NCI-H1694 treated with DMSO at 0.1 percent for 48 hours (cell line): ENCODE measurements at regions not wholly inside any gene's neighbourhood (a gene's known extent, or its start where the extent isn't known, plus 50 kb on each side); places are given as distances from the start of the nearest gene placed in this dataset.

Experiments
- DNase-seq: peaks from one replicate; lab custom pipeline; 2025; lab: John Stamatoyannopoulos, UW

DNA sequence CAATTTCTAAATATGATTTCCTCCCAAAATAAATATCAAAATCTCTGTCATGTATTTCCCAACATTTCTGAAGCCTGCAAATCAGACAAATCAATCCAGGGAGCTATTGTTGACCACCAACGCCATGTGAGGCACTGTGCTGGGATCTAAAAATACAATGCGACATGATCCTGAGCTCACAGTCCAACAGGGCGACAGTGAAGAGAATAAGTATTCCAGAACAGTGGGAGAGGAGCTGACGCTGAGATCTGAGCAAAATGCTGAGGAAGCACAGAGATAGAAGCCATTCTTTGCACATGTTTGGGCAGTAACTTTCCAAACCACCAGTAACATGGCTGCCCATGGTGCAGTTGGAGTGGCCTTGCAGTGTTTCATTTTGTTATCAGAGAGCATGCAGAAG, 412.5 kb downstream of the LRATD1 start:
- no peak for DNase-seq

DNA sequence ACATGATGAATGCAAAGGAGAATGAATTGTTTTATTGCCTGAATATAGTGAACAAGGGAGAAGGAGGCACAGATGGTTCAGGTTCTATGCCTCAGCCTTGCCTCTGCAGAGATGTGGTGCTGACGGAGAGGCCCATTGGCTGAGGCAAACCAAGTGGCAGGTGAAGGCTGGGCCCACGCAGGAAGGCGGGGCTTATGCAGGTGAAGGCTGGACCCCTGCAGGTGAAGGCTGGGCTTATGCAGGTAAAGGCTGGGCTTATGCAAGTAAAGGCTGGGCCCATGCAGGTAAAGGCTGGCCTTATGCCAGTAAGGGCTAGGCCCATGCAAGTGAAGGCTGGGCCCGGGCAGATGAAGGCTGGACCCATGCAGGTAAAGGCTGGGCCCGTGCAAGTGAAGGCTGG, 414.7 kb downstream of the LRATD1 start:
- no peak for DNase-seq

DNA sequence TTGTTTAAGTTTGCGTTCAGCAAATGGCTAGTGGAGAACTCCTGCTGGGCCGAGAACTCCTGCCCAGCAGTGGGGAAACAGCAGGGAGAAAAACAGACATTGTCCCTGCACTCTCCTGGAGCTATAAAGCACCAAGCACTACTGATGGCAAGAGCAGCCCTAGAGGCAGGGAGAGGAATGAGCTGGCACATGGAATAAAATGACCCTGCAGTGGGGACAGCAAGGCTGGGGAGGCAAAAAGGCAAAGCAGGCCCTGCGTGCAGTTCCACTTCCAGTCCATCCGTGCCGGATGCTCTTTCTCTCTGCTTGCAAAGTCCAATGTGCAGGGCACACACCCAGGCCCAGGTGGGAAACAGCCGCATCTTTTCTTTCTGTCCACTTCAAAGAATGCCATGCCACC, 415.5 kb downstream of the LRATD1 start:
- no peak for DNase-seq

DNA sequence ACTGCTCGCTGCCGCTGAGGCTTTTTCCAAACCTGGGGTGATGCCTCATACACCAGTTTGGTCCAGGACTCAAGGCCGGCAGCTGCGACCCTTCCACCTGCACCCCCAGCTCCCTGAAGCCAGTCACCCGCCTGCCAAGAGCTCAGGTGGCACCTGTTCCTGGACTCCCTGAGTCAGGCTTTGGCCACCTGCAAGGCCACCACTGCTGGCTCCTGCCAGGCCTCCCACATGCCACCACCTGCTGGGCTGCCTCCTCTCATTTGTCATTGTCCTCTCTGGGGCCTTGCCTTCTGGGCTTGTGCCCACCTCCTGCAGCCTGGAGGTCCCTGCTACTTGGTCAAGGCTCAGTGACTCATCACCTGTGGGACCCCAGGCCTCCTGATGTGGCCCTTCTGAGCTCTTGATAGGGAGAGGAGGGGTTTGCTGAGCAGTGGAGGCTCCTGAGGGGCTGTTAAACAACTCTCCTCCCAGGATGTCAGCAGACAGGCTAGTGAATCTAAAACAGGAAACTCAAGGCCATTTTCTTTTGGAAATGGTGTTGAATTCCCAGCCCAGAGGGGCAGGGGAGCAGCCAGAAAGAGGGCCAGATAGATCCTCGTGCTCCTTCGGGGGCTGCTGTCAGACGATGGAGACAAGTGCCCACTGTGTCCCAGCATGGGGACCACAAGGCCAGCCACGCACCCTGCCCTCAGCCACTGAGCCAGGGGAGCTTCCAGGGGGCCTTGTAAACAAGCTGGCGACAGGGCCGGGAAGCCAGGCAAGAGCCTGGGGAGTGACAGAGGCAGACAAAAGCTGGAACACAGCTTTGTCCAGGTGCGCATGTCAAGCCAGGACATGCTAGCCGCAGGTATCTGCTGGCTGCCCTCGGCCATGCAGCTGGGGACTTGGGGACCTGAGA, 416.8 kb downstream of the LRATD1 start:
- DNase-seq, result no peak

DNA sequence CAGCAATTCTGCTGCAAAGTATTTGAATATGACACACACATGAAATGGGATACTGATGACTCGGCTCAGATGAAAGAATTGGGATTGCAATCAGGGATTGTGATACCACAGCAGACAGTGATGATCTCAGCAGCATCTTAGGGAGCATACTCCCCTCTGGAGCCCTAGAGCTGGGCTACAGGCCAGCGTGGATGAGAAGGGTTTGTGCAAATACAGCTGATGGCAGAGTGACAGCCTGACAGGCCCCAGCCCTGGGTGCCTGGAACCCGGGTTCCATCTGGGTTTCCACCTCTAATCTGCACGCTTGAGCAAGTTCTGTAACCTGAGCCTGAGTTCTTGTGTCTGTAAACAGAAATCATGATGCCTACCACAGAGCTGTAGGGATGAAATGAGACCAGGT, 418.0 kb downstream of the LRATD1 start:
- peak; percentile 99 for DNase-seq

DNA sequence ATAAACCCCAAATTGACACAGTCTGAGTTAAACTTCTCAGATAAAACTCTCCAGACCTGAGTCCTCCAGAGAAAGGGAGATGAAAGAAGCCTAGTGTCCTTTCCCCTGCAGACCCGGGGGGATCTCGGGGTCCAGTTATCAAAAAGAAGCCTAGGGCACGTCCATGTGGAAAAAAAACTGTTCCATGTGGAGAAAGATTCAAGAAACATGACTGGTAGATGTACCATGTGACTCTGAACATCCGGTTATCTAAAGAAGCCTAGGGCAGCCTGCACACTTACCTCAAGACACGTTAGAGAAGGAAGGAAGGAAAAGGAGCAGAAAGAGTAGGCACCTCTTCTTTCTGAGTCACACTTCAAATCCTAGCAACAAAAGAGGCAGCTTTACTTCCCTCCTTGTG, 421.0 kb downstream of the LRATD1 start:
- no peak for DNase-seq

DNA sequence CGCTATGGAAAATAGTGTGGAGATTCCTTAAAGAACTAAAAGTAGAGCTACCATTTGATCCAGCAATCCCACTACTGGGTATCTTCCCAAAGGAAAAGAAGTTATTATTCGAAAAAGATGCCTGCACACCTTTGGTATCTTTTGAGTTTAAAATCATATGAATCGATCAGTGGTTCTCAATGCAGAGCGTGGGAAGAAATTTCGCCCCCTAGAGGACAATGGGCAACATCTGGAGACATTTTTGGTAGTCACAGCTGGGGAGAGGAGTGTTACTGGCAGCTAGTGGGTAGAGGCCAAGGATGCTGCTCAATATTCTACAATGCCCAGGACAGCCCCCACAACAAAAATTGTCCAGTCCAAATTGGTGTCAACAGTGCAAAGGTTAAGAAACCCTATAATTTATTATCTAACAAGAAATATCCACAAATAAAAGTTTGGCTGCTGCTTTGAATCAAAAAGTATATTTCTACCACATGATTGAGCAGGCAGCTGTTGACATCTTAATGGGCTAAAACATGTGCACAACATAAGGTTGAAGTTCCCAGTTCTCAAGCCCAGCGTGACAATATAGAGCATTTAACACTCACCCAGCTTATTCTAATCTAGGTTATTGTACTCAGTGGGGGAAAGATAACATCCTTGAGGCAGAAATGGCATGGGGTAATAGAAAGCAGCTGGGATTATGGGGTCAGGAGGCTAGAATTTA, 425.7 kb downstream of the LRATD1 start:
- peak; percentile 27 for DNase-seq

DNA sequence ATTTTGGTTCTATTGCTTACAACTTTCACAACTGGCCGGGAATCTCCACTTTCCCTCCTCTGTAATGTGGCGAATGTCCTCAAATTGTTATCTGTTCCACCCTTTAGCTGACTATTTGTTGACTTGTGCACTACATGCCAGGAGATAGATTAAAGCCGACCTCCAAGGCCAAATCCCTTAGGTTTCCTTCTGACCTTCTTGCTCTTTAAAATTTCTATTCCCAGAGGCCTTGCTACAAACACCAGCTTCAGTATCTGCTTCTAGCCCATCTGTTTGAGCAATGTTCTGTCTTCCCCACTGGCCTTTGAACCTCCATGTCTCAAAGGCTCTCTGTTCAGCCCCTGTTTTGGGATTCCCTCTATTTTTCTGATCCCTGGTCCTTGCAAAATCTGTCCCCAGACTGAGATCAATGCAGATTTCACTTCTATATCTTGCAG, 426.2 kb downstream of the LRATD1 start:
- no peak for DNase-seq

DNA sequence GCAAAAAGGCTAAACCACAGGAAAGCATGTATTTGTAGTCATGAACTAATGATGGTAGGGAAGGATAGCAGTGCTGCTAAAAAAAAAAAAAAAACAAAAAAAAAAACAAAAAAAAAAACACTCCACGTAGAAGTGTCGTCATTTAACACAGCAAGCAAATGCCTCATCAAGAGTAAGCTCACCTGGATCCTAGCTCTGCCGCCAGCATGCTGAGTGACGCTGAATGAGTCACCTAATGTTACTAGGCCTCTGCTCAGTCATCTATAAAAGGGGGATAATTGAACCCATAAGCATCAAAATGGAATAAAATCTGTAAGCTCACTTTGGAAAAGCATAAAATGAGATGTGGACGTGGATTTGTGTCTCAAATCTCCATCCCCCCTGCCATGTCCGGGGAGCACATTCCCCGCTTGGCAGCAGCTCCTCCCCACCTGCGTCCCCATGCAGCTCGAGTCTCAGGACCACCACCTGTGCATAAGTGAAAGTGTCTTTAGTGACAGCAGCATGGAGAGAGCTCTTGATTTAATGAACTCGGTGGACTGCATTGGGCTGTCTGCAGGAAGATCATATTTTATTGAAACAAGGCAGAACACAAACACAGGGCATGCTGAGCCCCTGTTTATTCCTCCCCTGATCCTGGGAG, 427.5 kb downstream of the LRATD1 start:
- no peak for DNase-seq

DNA sequence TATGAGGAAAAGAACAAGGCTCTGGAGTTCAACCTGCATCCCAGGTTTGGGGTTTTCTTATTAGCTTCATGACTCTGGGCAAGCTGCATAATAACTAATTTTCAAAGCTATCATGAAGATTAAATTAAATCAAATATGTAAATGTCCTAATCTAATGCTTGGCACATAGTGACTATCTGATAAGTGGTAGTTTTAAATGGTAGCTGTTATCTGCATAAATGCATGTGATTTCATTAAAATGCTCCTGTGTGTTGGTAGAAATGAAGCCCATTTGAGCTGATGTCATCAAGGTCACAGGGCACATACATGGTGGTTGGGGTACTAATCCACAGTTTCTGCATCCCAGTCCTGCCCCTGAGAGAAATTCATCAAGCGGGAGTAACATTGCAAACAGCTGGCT, 428.8 kb downstream of the LRATD1 start:
- DNase-seq, result no peak

DNA sequence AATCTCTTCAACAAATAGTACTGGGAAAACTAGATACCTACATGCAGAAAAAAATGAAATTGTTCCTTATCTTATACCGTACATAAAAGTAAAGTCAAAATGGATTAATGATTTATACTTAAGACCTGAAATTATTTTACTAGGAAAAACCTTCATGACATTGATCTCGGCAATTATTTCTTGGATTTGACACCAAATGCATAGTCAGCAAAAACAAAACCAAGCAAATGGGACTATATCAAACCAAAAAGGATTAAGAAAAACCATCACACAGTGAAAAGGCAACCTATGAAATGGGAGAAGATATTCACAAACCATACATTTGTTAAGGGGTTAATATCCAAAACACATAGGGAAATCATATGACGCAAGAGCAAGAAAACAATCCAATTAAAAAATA, 433.6 kb downstream of the LRATD1 start:
- DNase-seq, result no peak

DNA sequence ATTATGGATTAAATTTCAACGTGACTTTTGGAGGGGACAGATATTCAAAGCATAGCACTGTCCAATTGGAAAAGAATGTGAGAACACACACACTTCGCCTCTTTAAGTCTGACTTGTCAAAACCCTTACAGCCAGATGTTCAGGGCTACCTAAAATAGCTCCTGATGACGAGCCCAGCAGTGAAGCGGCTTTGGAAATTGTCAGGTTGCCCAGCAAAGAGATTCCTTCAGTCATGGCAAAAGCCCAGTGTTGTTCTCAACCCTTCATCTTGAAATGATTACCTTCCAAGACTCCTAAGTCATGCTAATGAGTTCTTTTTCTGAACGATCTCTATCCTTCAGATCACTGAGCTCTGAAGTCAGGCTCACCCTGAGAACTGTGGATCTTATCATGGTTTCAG, 436.6 kb downstream of the LRATD1 start:
- no peak for DNase-seq

DNA sequence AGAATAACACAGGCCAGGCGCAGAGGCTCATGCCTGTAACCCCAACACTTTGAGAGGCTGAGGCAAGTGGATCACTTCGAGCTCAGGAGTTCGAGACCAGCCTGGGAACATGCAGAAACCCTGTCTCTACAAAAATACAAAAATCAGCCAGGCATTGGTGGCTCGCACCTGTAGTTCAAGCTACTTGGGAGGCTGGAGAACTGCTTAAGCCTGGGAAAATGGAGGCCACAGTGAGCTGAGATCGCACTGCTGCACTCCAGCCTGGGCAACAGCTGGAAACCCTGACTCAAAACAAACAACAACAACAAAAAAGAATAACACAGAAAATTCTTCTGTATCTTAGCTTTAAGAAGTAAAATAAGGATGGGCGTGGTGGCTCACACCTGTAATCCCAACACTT, 440.3 kb downstream of the LRATD1 start:
- DNase-seq, result no peak

DNA sequence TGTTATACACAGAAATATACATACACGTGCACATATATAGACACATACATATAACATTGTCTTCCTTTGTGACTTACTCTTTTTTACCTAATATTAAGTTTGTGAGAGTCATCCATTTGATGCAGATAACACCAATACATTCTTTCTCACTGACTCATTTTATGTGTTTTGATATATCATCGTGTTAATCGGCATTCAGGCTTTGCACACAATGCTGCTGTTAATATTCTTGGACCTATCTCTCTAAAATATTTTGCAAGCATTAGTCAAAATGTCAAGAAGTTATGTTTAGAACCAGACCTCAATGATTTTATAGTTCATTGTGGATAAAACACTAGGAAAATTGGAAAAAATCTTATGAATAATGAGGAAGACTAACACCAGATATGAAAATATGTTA, 441.1 kb downstream of the LRATD1 start:
- no peak for DNase-seq

DNA sequence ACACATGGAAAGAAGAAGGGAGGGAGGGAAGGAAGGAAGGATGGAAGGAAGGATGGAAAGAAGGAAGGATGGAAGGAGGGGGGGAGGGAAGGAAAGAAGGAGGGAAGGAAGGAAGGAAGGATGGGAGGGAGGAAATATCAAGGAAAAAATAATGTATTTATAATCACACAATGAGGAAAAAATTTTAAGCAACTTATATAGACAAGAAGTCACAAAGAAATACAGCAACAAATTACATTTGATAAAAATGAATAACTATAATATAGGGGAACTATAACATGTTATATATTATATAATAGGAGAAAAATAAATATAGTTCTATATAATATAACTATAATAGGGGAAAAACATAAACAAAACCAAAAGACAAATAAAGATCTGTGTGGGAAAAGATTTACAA, 441.8 kb downstream of the LRATD1 start:
- DNase-seq, result no peak

DNA sequence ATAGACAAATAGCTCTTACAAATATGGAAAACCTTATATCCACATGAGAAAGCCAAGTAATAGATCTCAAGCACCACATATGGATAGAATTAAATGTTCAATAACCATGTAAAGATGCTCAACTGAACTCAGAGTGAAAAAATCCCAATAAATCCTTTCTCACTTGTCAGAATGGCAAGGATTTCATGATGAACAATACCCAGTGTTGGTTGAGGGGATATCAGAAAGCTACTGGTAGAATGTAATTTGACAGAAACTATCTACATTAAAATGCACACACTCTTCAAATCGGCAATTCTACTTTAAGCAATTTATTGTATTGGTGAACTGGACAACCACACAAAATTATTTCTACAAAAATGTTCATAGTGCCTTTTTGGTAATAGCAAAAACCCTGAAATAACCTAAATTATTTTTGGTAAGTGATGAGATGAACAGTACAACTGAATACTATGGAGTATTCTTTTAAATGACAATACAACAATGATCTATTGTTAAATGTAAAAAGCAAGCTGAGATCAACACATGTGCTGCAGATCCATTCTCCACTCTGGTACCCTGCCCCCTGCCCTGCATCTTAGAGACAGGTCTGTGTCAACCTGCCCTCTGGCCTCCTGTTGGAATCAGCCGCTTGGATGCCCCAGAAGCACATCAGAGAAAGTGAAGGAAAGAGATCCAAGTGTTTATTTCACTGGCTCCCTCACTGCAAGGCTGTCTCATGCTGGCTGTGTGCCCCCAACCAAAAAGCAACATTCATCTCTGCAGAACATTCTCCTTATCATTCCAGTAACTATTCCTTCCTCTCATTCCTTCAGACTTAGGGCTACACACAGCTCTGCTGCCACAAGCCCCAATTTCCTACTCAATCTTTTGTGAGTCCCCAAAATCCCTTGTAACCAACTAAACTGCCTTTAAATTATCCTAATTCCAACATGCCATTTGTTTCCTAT, 442.5 kb downstream of the LRATD1 start:
- no peak for DNase-seq

DNA sequence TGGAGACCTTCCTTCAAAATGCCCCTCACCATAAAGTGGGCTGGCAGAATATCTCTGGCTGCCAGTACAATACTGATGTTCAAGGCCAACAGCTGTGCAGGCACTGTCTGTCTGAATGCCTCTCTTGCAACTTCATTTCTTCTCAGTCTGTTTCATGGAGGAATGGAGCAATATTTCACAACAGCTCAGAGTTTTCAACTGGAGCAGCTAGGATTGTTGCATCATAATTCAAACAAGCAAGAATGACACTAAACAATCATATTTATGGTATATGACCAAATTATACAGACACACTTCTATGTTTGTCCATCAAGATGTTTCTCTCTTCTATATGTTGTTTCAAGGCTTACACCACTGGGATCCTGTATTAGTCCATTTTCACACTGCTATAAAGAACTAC, 444.2 kb downstream of the LRATD1 start:
- DNase-seq, result no peak

DNA sequence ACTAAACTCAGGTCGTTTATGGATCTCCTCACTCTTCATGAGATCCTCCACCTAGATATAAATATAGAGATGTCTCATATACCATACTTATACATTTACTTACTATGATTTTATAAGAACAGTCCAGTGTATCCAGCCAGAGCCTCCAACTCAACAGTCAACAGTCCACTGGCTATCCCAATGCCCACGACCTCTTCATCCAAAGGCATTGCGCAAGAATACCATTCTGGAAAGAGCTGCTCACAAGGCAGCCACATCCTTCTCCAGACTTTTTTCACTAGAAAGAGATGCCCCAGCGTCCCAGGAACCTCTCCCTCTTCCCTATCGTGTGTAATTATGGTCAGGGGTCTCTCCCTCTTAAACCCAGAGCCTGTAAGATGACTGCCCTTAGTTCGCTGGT, 448.8 kb downstream of the LRATD1 start:
- no peak for DNase-seq

DNA sequence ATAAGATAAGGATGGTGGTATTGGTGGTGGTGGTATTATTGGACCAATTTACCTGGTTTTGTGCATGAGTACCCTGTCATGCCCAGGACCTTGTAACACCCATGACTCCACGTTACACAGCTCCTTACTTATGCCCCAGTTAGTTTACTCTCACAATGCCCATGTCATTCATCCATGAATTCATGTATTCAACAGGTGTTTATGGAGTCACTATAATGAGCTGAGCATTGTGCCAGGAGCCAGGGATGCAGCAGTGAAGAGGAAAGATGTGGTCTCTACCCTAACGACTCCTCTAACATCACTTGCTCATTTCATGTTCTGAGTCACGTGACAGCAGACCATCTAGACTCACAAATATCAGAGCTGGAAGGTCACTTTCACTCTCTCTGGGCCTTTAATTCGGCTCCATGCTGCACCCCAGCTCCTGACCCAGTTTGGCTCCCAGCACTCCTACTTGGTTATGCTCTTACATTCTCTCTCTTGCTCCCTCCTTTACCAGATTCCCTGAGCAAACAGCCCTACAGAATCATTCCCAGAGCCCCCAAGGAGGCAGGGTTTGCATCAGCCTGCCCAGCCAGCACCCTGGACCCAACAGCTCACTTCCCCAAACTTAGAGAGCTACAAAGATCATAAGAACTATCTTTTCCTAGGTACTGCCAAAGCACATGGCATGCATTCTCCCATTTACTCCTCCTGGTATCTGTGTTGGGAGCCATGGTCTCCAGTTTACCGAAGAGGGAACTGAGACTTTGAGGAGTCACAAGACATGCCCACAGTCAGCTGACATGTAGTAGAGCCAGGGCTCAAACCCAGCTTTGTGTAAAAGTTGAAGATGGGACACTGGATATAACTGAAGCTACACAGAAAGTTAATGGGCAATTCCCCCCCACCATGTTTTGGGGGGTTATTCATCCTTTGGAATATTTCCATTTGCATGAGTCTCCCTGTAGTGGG, 449.9 kb downstream of the LRATD1 start:
- DNase-seq, result no peak

DNA sequence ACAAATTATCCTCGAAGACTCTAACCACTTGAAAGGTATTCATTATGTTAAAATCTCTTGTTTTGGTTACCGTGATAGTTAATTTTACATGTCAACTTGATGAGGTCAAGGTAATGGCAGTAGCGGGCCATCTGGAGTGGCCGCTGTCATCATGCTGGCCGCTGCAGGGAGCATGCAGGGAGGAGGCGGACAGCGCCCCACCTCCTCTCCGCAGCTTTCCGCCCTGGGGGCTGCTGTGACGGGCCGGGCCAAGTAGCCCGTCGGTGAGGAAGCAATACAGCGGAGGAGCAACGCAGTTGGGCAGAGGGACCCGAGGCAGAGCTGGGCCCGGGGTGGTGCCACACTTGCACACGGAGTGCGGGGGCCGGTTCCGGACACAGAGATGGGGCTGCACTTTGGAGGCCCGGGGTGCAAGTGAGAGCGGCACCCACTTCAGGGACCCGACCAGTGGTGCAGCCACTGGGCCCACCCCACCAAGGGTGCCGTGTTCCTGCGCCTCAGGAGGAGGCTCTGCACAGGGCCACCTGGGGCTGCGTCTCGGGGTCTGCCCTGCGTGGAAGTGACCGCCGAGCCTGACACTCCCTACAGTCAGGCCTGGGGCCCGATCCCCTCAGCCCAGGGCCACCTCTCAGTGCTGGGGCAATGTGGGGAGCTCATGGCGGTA, 452.4 kb downstream of the LRATD1 start:
- no peak for DNase-seq
